HepG2 (cell line): ENCODE measurements at regions not wholly inside any gene's neighbourhood (a gene's known extent, or its start where the extent isn't known, plus 50 kb on each side); places are given as distances from the start of the nearest gene placed in this dataset.

ENCODE experiments used
- ATAC-seq: fragments of 200-7000 bp; cut with Tn5 transposase; 3 replicates; pipeline ENCODE4 v1.9.1; 2020; ENCODE audit warnings: mild to moderate bottlenecking, moderate library complexity
- BruUV-seq: library from RNA; stranded (reverse); fragments of 400-500 nt; replicated peaks from 2 replicates; lab custom pipeline; 2021; lab: Mats Ljungman, UMichigan
- CTCF ChIA-PET: fragments of 300-600 bp; formaldehyde crosslinking; extraction: SDS; loops from one replicate; lab custom pipeline; 2021; ENCODE audit warnings: low total read pairs, inconsistent platforms, low intra/inter-chr PET ratio; lab: Yijun Ruan, JAX
- POLR2A ChIA-PET: fragments of 350-600 bp; sonication (Branson Sonifier 250); formaldehyde crosslinking; loops from one replicate; lab custom pipeline; 2020; ENCODE audit warnings: antibody characterized with exemption, inconsistent platforms; lab: Yijun Ruan, JAX
- DNase-seq: peaks from one replicate; pipeline ENCODE4 v3.0.0-alpha.2; 2015; ENCODE audit warnings: low spot score
- FAIRE-seq: peaks from 3 replicates; lab custom pipeline; 2011; peaks lifted over from hg19 to GRCh38; lab: Jason Lieb, UNC
- H2AFZ ChIP-seq: one replicate; pipeline ENCODE4 v1.6.1; 2011; ENCODE audit warnings: low read length, inconsistent platforms
- H3K27ac ChIP-seq: fragments of 300-600 bp; 3 replicates; pipeline ENCODE4 v1.8.0; 2011; ENCODE audit warnings: mixed run types, mild to moderate bottlenecking, mixed read lengths, low read length, inconsistent platforms; ENCODE audit not compliant: insufficient read depth; ENCODE audit errors: extremely low read length
- H3K27me3 ChIP-seq, 2 experiments: fragments of 200-600 bp in 1 of 2; 2 replicates in 1 of 2; 3 replicates in 1 of 2; pipeline versions ENCODE4 v1.6.0 to v1.8.0; 2011; ENCODE audit warnings: low read length in 2 of 2, mild to moderate bottlenecking in 2 of 2, moderate library complexity in 2 of 2, inconsistent platforms in 1 of 2; ENCODE audit not compliant: insufficient read depth in 2 of 2, control insufficient read depth in 1 of 2
- H3K36me3 ChIP-seq, 2 experiments: fragments of 200-600 bp in 1 of 2; replicated peaks in 1 of 2; 2 replicates in 1 of 2; 3 replicates in 1 of 2; pipeline versions ENCODE4 v1.5.1 to v1.8.0; 2011; ENCODE audit warnings: low read length in 2 of 2, inconsistent platforms in 1 of 2; ENCODE audit not compliant: insufficient read depth in 2 of 2, control insufficient read depth in 1 of 2
- H3K4me1 ChIP-seq: 2 replicates; pipeline ENCODE4 v1.5.1; 2012; ENCODE audit warnings: low read length, inconsistent platforms; ENCODE audit not compliant: insufficient read depth
- H3K4me2 ChIP-seq: 2 replicates; pipeline ENCODE4 v1.6.0; 2011; ENCODE audit warnings: low read depth, low read length, inconsistent platforms
- H3K4me3 ChIP-seq, 3 experiments: fragments of 200-600 bp in 1 of 3; sonication (generic), shearing (Covaris generic) in 1 of 3; replicated peaks in 1 of 3; 2 replicates each; pipeline ENCODE4 v1.5.1; 2011 to 2016; ENCODE audit warnings: low read length in 3 of 3, inconsistent platforms in 2 of 3, low read depth in 2 of 3, mild to moderate bottlenecking in 2 of 3, control low read depth in 1 of 3, mixed read lengths in 1 of 3; ENCODE audit not compliant: insufficient read depth in 1 of 3
- H3K79me2 ChIP-seq: one replicate; pipeline ENCODE4 v1.6.1; 2011; ENCODE audit warnings: low read length, inconsistent platforms; ENCODE audit not compliant: insufficient read depth
- H3K9ac ChIP-seq: 2 replicates; pipeline ENCODE4 v1.6.0; 2011; ENCODE audit warnings: mild to moderate bottlenecking, low read depth, low read length, inconsistent platforms; ENCODE audit not compliant: insufficient read depth
- H3K9me3 ChIP-seq: 2 replicates; pipeline ENCODE4 v1.5.1; 2012; ENCODE audit warnings: mild to moderate bottlenecking, low read length
- H4K20me1 ChIP-seq: 2 replicates; pipeline ENCODE4 v1.6.0; 2011; ENCODE audit warnings: inconsistent platforms, mild to moderate bottlenecking, low read length, moderate library complexity; ENCODE audit not compliant: insufficient read depth
- ARID4A ChIP-seq: sonication (generic); formaldehyde crosslinking; IDR thresholded peaks from 2 replicates; pipeline ENCODE4 v1.5.0; 2020; ENCODE audit warnings: mild to moderate bottlenecking, missing genetic modification reagents, borderline replicate concordance
- HNRNPLL ChIP-seq: fragments of 200-400 bp; formaldehyde crosslinking; IDR thresholded peaks from 2 replicates; pipeline ENCODE4 v1.6.1; 2017; ENCODE audit warnings: mild to moderate bottlenecking, low read depth, low read length; ENCODE audit not compliant: poor library complexity, severe bottlenecking
- JUN ChIP-seq: sonication (generic); formaldehyde crosslinking; IDR thresholded peaks from 2 replicates; pipeline ENCODE4 v1.4.0; 2020; ENCODE audit warnings: mild to moderate bottlenecking, missing genetic modification reagents
- PCBP2 ChIP-seq: fragments of 200-400 bp; formaldehyde crosslinking; optimal IDR thresholded peaks from 2 replicates; pipeline ENCODE3; 2018; ENCODE audit warnings: low read length, low read depth; ENCODE audit not compliant: poor library complexity, severe bottlenecking
- REST ChIP-seq, 2 experiments: IDR thresholded peaks; 2 replicates each; pipeline ENCODE4 v1.6.1; 2011 to 2012; ENCODE audit warnings: low read length in 2 of 2, borderline replicate concordance in 1 of 2, low read depth in 1 of 2, mild to moderate bottlenecking in 1 of 2, moderate library complexity in 1 of 2
- WIZ ChIP-seq: sonication (generic); formaldehyde crosslinking; IDR thresholded peaks from 2 replicates; pipeline ENCODE4 v1.5.1; 2020; ENCODE audit warnings: mild to moderate bottlenecking, missing genetic modification reagents
- ZMAT3 ChIP-seq: sonication (generic); formaldehyde crosslinking; conservative IDR thresholded peaks from 2 replicates; pipeline ENCODE4 v1.7.0; 2021; ENCODE audit warnings: missing genetic modification reagents
- ZNF234 ChIP-seq: sonication (generic); formaldehyde crosslinking; conservative IDR thresholded peaks from 2 replicates; pipeline ENCODE4 v1.5.1; 2020; ENCODE audit warnings: mild to moderate bottlenecking, missing genetic modification reagents
- ZNF274 ChIP-seq: sonication (generic); formaldehyde crosslinking; IDR thresholded peaks from 2 replicates; pipeline ENCODE4 v1.5.1; 2020; ENCODE audit warnings: mild to moderate bottlenecking, missing genetic modification reagents
- WGBS: methylation state at CpG from one replicate; pipeline ENCODE4 v1.1.6; 2017; ENCODE audit warnings: low lambda C conversion rate; 5-methylcytosine and 5-hydroxymethylcytosine counted together
- in situ Hi-C: cut with HindIII; loops from 2 replicates; pipeline ENCODE4 v1.10.0; 2017; ENCODE audit warnings: low pct_unique_long_range_greater_than_20kb; ENCODE audit not compliant: extremely low pct_ligation_motif_present
- intact Hi-C: fragments of 100-400 bp; cut with micrococcal nuclease; formaldehyde crosslinking; loops from one replicate; pipeline ENCODE4 v1.10.0; 2022; ENCODE audit not compliant: unreplicated experiment

GRCh38 chr6:134772671-134773360 lies 177.1 kb downstream of the ALDH8A1 start (continued):
- TF ChIP-seq WIZ (CRISPR knock-in tag) (no peak), ARID4A (CRISPR knock-in tag) (no peak), HNRNPLL (no peak)

- no peak for TF ChIP-seq ZNF274
- no peak for TF ChIP-seq REST (IDR thresholded peaks at IDR 0.05; ENCODE audit: borderline replicate concordance in 1 of 2, low read depth in 1 of 2, low read length in 2 of 2)
- TF ChIP-seq ZNF234 (CRISPR knock-in tag), result no peak
- no peak for TF ChIP-seq PCBP2
- TF ChIP-seq JUN (CRISPR knock-in tag), result no peak
- no peak for TF ChIP-seq ZMAT3
- FAIRE-seq (no peak), ATAC-seq (no peak), DNase-seq (no peak)
- ChIA-PET CTCF (no interaction called here), POLR2A (no interaction called here)
- Histone ChIP-seq H3K9ac (no peak overlapping the region), H3K36me3 (no peaks in the 10 kb centered on the region), H3K4me1 (no peaks in the 10 kb centered on the region), H3K27ac (no peak overlapping the region), H3K4me3 (no peak overlapping the region), H3K79me2 (no peaks in the 10 kb centered on the region), H2AFZ (no peak overlapping the region), H3K27me3 (no peaks in the 10 kb centered on the region), H3K4me2 (no peak overlapping the region), H3K9me3 (no peaks in the 10 kb centered on the region), H4K20me1 (no peaks in the 10 kb centered on the region)
- in situ Hi-C loops (no loop called here), intact Hi-C loops (no loop called here)
- WGBS, result 22% methylated on average over 2 of the region's 2 CpGs
- BruUV-seq, result no TSS peak
Observed at GRCh38 chr6:134768931-134769330, 181.0 kb downstream of the ALDH8A1 start.
